ENCODE measurements at regions not wholly inside any gene's neighbourhood (a gene's known extent, or its start where the extent isn't known, plus 50 kb on each side); places are given as distances from the start of the nearest gene placed in this dataset.
"Not testable (repeated sequence)": the region's sequence is repeated elsewhere in the genome, so short reads cannot be mapped to it uniquely, and the experiment has no call there.

DNA sequence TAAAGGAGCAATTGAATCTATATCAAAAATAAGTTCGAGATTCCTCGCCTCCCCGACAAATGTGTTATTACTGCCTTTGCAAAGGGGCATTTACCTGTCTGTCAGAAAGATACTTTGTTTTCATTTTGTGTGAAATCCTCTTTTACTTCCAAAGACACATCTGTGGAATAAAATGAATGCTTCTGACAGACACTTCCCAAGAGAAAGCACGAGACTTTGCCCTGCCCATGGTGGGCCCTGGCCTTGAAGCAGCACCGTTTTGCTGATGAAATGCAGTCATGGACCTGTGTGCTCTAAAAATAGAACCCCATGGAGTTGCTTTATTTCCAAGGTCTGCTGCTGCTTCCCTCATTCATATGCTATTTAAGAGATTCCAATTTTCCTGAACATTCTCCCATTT lies 85.9 kb upstream of the USP47 start:
- DNase-seq: no peak

DNA sequence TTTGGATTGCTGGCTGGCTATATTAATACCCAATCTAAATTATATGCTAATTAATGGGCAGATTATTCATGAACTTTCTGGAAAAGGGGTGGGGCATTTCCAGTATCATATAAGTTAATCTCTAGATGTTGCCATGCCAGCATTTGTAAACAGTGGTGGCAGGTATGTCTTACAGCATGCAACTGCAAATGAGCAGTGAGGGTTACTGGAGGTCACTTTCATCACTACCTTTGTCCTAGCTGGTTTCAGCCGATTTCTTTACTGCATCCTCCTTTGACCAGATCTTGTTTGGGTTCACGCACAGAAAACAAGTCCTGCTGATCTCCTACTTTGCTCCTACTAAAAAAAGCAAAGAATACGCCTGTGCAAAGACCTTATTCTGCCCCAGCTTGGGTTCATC lies 89.1 kb upstream of the USP47 start:
- DNase-seq: no peak

DNA sequence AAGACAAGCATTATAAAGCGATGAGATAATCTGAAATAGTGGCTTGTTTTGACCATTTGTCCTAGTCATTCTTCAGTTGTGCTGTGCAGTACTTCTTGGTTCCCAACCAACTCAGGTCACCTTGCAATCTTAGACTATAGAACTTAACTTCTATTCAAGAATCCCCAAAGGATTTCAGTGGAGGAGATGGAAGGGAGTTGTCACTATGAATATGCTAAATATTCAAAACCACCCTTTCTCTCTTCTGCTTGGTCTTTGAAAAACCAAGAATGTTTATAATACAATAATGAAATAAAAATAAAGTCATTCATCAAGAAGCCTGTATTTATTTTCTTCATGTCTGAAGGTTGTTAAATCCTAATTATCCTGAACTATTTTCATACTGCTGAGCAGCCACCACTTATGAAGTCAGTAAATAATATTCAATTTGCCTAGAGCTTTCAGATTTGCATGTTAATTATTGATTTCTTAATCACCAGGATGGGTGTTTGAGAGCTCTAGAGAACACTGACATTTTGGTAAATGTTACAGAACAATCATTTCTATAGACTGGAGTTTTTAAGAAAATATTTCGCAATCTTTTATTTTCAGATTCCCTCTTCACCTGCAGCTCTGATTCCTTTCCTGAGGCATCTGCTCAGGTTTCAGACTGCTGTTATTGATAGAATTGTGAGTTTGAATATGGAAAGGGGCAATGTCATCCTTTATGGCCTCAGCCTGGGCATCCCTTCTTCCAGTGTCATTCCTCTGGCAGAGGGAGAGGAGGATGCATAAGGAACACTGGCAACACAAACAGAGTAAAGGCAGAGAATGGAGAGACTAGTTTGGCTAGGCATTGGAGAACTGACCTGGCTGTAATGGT lies 91.5 kb upstream of the USP47 start:
- DNase-seq: no peak

DNA sequence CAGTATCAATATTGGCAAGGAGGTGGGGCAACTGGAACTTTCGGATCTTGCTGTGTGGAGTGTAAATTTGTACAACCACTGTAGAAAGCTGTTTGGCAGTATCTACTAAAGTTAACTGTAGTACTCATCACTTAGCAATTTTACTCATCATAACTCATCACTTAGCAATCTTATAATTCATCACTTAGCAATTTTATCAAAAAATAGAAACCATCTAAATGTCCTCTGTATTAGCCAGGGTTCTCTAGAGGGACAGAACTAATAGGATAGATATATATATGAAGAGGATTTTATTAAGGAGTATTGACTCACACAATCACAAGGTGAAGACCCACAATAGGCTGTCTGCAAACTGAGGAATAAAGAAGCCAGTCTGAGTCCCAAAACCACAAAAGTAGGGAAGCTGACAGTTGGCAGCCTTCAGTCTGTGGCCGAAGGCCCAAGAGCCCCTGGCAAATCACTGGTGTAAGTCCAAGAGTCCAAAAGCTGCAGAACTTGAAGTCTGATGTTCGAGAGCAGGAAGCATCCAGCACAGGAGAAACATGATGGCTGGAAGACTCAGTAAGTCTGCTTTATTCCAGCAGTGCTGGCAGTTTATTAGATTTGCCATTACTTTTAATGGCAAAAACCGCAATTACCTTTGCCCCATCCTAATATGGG lies 92.9 kb upstream of the USP47 start:
- DNase-seq: no peak

DNA sequence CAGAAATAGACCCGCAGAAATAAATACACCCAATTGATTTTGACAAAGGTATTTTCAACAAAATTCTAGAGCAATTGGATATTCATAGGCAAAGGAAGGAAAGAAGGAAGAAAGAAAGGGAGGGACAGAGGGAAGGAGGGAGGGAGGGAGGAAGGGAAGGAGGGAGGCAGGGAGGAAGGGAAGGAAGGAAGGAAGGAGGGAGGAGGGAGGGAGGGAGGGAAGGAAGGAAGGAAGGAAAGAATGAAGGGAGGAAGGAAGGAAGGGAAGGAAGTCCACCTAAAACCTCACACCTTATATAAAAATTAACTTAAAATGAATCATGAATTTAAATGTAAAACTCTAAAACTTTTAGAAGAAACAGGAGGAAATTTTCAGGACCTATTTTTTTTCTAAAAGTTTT lies 94.2 kb upstream of the USP47 start:
- no peak for DNase-seq

DNA sequence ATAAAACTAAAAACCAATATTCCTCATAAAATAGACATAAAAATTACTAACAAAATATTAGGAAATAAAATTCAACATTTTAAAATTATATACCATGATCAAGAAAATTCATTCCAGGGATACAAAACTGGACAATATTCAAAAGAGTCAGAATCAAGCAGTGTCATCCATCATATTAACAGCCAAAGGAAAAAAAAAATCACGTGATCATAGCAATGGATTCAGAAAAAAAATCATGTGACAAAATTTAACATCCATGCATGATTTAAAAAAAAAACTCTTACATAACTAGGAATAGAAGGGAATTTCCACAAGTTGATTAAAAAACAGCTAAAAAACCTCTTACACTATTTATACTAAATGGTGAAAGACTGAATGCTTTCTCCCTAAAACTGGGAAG lies 95.3 kb upstream of the USP47 start:
- no peak for DNase-seq

DNA sequence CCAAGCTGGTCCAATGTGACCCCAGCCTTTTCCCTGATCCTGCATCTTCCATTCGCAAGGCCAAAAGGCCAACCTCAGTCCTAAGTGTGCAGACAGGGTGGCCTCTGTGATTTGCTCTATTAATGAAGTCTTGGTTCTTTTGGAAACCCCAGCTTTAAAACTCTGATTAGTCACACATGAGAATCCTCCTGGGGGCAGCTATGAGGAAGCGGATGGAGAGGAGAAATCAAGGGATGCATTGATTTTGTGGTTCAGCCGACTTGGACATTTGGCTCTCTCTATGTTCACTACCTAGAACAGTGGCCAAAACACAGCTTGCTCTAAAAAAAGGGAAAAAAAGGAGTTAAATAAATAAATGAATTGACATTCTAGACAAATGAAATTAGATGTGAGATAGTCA lies 98.6 kb upstream of the USP47 start:
- no peak for DNase-seq

DNA sequence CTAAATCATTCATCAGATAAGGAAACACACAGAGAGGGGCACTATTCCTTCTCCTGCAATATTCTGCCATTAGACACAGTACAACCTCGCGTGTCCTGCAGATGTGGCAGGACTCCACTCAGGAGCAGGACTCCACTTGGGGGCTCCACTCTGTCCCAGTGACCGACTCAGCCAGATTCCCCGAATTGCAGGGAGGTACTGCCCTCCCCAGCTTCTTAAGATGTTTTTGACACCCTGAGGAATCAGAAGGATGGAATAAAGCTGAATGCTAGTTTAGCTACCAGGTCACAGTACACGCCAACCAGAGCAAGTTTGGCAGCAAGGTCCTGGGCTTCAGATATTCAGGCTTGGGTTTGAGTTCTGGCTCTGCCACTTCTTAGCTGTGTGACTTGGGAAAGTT lies 99.3 kb upstream of the USP47 start:
- no peak for DNase-seq

DNA sequence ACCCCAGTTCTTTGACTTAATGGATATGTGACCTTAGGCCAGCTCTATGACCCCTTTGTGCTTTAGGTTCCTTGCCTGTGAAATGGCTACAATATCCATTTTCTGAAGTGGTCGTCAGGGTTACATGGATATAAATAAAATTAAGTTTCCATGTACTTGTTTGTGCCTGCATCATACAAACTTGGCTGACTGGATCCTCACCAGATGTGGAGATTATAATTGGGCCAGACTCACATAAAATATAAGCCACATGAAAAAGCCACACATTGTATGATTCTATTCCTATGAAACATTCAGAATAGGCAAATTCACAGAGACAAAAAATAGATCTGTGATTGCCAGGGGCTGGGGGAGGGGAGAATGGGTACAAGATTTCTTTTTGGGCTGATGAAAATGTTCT lies 100.9 kb upstream of the USP47 start:
- DNase-seq: no peak

DNA sequence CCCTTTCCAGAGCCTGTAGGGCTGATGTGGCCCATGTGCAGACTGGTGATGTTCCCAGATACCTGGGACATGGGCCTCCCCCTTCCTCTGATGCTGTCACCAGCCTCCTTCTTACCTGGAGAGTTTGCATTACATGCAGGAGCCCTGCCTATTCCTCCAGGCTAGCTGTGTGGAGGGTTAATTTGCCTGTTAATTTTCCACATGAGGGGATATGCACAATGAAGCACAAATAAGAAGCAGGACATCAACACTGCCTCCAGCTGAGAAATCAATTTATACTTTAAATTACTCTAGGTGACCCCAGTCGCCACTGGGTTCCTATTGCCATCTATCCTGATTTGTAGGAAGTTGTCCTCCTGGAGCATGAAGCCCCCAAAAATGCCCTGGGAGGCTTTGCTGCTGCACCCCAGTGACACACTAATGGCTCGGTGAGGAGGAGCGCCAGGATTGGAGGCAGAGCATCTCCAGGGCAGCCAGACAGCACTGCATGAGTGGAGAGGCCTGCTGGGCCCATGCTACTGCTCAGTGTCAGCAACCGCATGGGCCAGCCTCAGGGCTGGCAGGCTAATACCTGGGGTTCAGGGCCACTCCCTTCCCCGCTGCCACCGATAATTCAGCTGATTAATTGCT lies 101.6 kb upstream of the USP47 start:
- no peak for DNase-seq

DNA sequence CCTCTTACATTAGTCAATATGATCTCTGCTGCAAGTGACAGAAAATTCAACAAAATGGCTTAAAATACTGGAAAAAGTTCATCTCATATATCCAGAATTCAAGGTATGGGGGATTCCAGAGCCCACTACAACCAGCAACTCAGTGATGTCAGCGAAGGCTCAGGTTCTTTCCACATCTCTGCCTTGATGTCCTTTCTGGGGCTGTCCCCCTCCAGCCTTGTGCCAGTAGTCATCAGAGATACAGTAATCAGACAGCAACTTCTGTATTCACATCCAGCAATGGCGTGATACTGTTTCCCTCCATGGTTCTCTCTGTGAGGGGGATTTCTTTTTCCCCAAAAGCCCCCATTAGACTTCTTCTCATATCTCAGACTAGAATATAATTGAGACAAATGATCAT lies 103.4 kb upstream of the USP47 start:
- no peak for DNase-seq

DNA sequence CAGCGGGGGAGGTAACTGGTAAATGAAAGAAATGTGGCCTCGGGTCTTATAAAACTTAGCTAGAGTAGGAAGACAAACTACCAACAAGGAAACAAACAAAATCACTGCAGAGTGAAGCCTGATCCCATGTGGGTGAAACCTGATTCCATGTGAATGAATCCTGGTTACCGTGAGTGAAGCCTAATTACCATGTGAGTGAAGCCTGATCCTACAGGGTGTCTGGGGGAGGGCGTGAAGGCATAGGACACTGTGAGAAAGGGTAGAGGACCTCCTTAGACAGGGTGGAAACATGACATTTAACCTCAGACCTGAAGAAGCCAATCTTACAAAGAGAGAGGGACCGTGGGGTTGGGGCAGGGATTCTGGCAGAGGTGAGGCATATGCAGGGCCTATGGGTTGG lies 106.2 kb upstream of the USP47 start:
- DNase-seq: peak; percentile 5

DNA sequence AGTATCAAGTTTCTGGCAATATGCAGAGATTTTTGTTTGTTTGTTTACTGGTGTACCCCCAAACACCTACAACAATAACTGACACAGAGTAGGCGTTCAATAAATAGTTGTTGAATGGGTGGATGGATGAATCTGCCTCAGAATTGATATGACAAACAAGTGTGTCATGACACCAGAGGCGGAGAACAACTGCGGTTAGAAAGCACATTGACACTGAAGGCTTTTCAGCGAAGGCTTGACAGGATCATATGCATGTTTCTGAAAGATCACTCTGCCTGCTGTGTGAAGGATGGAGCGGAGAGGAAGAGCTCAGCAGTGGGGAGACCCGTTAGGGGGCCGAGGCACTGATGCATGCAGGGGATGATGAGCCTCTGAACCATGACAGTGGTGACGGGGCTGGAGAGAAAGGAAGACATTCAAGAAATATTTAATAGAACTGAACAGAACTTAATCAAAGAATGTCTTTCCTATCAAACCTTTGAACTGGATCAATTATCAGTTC lies 108.5 kb upstream of the USP47 start:
- no peak for DNase-seq

DNA sequence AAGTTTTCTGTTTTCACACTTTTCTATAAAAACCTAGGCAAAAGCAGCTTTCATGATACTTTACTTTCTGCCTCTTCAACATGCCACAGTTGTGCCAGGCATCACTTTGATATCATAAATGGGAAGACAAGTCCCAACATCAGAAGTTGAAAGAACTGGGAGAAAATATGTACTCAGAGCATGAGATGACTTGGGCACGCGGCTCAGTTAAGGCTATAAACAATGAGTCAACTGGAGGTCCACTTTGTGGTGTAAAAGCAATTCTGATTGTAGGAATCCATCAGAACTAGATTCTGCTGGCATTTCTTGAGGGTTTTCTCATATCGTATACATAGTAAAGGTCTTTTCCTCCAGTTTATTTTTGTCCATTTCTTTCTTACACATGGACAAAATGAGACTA lies 109.7 kb upstream of the USP47 start:
- DNase-seq: no peak

DNA sequence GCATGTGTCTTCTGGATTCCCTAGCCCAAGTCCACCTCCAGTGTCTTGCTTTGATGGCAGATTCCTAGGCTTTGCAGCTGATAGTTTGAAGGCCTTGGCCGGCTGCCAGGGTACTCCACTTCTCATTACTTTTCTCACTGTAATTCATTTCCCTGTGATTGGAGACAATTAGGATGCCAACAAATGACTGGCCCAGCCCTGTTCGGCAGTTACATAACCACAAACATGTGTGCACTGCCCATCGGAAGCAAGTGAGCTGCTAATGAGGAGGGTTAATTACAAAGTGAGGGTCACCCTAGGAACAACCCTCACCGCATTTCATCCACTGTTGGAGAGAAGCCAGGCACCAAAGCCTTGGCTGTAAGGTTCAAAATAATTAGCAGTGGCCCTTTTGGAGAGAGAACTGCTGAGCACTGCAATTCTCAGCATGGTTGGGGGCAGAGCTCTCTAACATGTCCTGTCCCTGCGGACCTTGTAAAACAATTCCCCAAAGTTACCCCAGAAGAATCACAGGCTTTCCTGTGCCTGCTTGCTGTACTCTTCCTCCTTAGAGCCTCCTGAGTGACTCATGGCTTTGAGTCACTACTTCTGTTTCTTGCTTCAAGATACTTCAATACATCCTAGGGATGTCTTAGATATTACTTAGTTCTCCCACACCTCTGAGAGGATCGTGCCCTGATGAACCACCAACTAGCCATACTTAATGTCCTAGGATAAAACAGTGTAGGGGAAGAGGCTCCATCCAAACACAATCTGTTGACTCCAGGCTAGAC lies 109.7 kb upstream of the GALNT18 start:
- peak; percentile 54 for DNase-seq

DNA sequence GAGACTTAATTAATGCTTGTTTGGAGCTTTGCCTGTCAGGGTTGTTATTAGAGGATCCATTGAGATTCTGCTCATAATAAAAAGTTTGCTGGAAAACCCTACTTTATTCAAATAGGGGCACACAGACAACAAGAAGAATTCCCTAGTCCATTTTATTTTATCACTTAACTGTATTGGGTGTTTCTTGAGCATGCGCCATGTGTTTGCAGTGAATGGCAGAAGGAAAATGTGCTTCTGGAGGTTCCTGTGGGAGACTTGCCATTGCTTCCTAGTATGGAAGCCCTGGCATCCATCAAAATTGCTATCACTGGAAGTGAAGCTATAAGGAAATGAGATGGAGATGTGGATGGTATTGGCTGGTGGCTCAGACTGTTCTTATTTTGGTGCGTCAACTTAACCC lies 106.6 kb upstream of the GALNT18 start:
- DNase-seq: no peak

DNA sequence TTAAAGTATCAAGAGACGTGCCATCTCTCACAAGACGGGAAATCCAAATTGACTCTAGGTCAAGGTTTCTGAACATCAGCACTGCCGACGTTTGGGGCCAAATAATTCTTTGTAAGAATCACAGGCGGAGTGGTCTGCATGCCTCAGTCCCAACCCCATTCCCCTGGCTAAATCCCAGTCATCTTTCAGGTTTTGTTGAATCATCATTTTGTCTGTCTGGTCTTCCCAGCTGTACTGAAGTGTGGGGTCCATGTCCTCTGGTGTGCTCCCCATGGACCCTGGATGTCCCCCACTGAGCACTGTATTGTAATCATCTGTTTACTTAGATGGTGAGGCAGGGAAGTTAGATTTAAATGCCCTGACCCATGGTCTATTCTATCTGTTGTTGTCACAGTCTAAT lies 103.6 kb upstream of the GALNT18 start:
- DNase-seq: no peak

DNA sequence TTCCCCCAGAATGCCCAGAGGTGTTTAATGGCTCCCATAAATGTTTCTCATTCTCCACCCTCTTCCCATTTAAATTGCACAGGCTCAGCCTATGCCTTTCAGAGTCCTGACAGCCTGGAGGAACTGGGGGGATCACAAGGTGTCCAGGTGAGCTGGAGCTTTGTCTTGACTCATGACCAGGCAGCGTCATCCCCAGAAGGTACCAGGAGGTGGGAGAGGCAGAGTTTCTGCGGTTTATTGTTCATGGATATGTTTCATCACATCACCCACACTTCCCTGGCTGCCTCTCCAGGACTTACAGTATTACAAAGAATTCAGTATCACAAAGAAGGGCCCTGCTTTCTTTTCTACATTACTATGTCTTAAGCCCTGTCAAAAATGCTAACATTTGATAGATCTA lies 103.2 kb upstream of the GALNT18 start:
- DNase-seq: no peak

DNA sequence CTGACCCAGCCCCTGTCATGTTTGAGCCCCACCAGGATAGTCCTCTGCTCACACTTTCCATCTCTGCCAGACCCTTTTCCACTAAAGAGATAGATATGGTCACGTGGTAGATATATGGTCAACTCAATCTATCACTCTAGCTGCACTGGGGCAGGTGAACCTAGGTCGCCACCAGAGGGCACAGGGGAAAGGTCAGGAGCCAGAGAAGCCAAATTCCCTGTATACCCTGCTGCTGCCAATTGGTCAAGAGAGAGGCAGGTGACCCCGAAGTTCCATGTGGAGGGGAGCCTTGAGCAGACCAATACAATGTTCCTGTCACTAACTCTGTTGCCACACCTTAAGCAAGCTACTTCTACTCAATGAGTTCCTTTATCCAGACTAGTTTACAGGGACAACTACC lies 101.1 kb upstream of the GALNT18 start:
- DNase-seq: no peak

DNA sequence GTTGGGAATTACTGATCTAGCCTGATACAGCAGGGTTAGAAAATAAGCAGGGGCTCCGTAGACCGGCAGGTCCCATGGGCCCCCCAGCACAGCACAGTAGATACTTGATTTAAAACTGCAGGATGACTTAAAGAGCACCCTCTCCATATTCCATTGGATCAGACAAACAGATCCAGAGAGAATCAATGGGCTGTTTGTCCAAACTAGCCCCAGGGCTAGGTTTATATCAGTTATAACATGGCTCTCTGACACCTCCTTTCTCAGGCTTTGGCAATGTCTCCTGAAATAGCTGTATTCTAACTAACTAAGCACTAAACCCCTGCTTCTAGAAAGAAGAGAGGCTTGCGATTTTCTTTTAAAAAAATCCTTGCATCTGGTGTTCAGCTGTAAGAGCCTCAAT lies 100.4 kb upstream of the GALNT18 start:
- DNase-seq: no peak

DNA sequence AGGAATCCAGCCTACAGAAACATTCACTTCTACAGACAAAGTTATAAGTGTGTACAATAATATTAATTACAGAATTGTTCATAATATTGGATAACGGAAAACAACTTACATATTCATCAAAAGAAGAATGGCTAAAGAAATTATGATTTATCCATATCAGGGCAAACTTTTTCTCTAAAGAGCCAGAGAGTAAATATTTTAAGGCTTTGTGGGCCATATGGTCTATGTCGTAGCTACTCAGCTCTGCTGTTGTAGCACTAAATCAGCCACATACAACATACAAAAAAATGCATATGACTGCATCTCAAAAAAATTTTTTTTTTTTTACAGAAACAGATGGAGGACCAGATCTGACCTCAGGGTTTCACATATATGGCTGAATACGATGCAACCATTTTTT lies 96.7 kb upstream of the GALNT18 start:
- DNase-seq: no peak

DNA sequence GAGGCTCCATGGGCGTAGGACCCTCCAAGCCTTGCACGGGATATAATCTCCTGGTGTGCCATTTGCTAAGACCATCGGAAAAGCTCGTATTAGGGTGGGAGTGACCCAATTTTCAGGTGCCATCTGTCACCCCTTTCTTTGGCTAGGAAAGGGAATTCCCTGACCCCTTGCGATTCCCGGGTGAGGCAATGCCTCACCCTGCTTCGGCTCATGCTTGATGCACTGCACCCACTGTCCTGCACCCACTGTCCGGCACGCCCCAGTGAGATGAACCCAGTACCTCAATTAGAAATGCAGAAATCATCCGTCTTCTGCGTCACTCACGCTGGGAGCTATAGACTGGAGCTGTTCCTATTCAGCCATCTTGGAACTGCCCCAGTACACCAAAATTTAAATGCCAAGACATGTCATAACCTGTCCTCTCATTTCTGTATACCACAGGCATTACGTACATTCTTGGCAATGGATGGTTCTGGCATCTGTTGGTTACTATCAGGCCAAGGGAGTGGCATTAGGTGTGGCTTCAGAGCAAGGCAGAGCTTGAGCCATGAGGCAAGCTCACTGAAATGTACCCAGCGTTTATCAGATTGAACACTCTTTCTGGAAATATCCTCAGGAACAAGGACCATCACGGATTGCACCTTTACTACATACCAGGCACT lies 95.4 kb upstream of the GALNT18 start:
- no peak for DNase-seq

DNA sequence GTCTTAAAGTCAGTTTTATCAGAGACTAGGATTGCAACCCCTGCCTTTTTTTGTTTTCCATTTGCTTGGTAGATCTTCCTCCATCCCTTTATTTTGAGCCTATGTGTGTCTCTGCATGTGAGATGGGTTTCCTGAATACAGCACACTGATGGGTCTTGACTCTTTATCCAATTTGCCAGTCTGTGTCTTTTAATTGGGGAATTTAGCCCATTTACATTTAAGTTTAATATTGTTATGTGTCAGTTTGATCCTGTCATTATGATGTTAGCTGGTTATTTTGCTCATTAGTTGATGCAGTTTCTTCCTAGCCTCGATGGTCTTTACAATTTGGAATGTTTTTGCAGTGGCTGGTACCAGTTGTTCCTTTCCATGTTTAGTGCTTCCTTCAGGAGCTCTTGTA lies 93.3 kb upstream of the GALNT18 start:
- DNase-seq: not testable (repeated sequence)

All from NCI-H1436 (cell line).